Astrocyte of the cerebellum (primary cell): ENCODE measurements at regions not wholly inside any gene's neighbourhood (a gene's known extent, or its start where the extent isn't known, plus 50 kb on each side); places are given as distances from the start of the nearest gene placed in this dataset.
"Not testable (repeated sequence)": the region's sequence is repeated elsewhere in the genome, so short reads cannot be mapped to it uniquely, and the experiment has no call there.

Source experiments
- DNase-seq: peaks from one replicate; pipeline ENCODE4 v3.0.0-alpha.2; 2011; ENCODE audit warnings: low read depth
- H3K4me3 ChIP-seq: 2 replicates; pipeline ENCODE4 v1.5.1; 2011; ENCODE audit warnings: mild to moderate bottlenecking, low read depth, low read length, moderate library complexity
- in situ Hi-C: cut with HindIII; loops from 2 replicates; pipeline ENCODE4 v1.10.0; 2017; ENCODE audit warnings: low sequenced_read_pairs
- TF ChIP-seq, protein P1 (sequence below): IDR thresholded peaks from 2 replicates; pipeline ENCODE4 v1.5.1; 2012; ENCODE audit warnings: low read length, low read depth, moderate library complexity, mild to moderate bottlenecking; ENCODE audit errors: missing control alignments

DNA sequence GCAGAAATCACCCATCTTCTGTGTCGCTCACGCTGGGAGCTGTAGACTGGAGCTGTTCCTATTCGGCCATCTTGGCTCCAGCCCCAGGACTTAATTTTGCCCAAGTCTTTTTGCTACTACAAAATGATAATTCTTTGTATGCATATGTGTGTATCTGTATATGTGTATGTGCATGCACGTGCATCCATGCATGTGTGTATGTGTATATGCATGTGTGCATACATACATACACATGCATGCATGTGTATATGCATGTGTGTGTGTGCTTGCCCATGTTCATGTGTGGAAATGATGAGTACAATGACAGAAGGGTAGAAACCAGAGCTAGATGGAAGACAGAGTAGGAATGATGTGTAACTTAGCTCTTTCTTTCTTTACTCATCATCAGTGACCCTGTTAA, 497.9 kb upstream of the SPRED2 start:
- H3K4me3 ChIP-seq, result no peak overlapping the region
- DNase-seq, result no peak
- TF ChIP-seq, protein P1, sequence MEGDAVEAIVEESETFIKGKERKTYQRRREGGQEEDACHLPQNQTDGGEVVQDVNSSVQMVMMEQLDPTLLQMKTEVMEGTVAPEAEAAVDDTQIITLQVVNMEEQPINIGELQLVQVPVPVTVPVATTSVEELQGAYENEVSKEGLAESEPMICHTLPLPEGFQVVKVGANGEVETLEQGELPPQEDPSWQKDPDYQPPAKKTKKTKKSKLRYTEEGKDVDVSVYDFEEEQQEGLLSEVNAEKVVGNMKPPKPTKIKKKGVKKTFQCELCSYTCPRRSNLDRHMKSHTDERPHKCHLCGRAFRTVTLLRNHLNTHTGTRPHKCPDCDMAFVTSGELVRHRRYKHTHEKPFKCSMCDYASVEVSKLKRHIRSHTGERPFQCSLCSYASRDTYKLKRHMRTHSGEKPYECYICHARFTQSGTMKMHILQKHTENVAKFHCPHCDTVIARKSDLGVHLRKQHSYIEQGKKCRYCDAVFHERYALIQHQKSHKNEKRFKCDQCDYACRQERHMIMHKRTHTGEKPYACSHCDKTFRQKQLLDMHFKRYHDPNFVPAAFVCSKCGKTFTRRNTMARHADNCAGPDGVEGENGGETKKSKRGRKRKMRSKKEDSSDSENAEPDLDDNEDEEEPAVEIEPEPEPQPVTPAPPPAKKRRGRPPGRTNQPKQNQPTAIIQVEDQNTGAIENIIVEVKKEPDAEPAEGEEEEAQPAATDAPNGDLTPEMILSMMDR, result no peak
- in situ Hi-C loops, result no loop called here

DNA sequence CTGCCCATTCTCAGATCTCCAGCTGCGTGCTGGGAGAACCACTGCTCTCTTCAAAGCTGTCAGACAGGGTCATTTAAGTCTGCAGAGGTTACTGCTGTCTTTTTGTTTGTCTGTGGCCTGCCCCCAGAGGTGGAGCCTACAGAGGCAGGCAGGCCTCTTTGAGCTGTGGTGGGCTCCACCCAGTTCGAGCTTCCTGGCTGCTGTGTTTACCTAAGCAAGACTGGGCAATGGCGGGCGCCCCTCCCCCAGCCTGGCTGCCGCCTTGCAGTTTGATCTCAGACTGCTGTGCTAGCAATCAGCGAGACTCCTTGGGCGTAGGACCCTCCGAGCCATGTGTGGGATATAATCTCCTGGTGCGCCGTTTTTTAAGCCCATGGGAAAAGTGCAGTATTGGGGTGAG, 497.3 kb upstream of the SPRED2 start:
- H3K4me3 ChIP-seq, DNase-seq, in situ Hi-C loops: not testable (repeated sequence)

DNA sequence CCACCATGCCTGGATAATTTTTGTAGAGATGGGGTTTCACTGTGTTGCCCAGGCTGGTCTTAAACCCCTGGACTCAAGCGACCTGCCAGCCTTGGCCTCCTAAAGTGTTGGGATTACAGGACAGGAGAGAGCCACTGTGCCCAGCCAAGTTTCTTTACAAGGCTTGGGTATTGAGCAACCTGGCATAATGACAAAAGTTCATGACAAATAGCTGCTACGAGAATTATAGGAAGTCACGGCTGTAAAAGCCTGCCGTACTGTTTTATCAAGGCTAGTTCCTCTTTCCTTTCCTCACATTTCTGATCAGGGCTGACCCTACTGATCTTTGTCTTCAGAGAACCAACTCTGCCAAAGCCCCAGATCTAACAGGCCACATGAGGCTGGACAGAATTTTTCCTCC, 490.4 kb upstream of the SPRED2 start:
- in situ Hi-C loops, result no loop called here
- DNase-seq, result no peak
- TF ChIP-seq, protein P1, result no peak
- no peak overlapping the region for H3K4me3 ChIP-seq

DNA sequence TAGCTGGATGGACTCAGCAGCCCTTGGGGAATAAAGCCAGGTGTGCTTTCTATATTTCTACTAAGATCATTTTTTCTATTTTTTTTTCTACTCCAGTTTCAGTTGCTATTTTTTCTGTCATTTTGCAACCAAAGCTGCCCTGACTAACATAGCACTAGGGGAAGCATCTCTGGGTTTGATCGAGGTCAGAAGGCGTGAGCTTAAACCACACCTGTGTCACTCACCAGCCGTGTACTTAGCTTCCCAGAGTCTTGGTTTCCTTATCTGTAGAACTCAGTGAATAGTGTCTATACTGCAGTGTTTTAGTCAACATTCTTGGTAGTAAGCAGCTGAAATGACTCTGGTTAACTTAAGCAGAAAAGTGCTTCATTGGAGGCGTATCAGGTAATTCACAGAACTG, 489.6 kb upstream of the SPRED2 start:
- H3K4me3 ChIP-seq, result no peak overlapping the region
- no peak for DNase-seq
- TF ChIP-seq, protein P1, result no peak
- in situ Hi-C loops, result no loop called here

DNA sequence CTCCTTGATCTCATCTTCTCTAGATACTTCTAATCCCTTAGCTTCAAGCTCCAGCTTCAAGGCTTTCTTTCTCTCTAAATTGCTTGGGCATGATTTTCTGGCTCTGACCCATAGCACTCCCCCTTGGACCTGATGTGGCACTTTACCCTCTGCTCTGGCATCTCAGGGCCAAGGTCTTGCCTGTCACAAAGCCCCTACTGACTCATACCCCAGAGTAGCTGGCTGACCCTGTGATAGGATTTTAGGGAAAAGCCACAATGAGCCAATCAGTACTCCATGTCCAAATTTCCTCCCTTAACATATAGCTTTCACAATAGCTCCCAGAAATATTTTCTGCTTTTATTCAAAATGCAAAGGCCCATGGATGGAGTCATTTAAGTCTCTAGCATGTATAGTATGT, 488.7 kb upstream of the SPRED2 start:
- in situ Hi-C loops, result no loop called here
- TF ChIP-seq, protein P1, result no peak
- no peak for DNase-seq
- H3K4me3 ChIP-seq, result no peak overlapping the region

DNA sequence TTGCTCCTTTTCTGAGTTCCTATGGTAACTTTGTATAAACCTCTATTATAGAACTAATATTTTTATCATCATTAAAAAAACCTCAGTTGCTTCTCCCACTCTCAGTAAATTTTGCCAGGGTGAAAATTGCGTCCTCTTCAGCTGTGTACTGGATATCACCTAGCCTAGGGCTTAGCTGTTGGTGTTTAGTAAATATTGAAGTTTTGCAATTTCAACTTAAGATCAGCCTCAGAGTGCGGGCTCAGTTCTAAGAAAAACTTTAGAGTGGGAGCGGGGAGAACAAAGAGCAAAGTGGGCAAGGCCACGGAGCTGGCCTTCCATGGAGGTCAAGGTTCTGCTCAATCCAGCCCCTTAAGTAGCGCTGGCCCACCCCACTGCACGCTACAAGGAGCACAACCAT, 488.3 kb upstream of the SPRED2 start:
- H3K4me3 ChIP-seq, result no peak overlapping the region
- no peak for DNase-seq
- in situ Hi-C loops, result no loop called here
- TF ChIP-seq, protein P1, result no peak

DNA sequence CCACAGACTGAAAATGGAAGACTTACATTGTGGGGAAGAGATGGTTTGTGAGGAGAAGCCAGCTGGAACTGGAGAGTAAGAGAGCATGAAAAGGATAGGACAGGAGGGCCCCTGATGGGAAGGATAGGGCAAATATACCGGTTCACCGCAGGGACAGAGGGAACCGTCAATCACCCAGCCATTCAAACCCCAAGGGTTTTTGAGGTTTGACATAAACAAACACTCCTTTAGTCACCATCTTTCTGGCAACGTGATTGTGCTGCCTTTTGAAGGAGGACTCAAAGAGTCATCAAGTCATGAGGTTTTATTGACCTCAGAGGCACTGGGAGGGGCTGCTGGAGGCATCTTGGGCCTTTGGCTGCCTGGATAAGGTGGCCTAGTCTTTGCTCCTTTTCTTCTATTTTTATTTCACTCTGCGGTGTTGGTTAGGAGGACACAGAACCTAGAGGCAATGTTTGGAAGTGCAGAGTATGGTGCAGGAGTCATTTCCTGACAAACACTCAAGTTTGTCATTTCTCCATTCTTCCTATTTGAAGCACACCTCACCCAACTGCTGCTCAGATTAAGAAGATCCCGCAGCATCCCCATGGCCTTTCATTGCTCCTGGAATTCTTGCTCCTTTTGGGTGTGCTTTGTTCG, 487.3 kb upstream of the SPRED2 start:
- no peak for DNase-seq
- in situ Hi-C loops, result no loop called here
- TF ChIP-seq, protein P1, result no peak
- H3K4me3 ChIP-seq, result no peak overlapping the region
